H1 (cell line): ENCODE measurements at regions not wholly inside any gene's neighbourhood (a gene's known extent, or its start where the extent isn't known, plus 50 kb on each side); places are given as distances from the start of the nearest gene placed in this dataset.

ENCODE experiments used
- HDAC6 ChIP-seq: IDR thresholded peaks from one replicate; pipeline ENCODE4 v1.7.1; 2012; ENCODE audit warnings: low read depth, mild to moderate bottlenecking, inconsistent platforms, low read length, moderate library complexity
- YY1 ChIP-seq: IDR thresholded peaks from 2 replicates; pipeline ENCODE4 v1.6.1; 2011; ENCODE audit warnings: low read depth, mild to moderate bottlenecking, low read length

DNA sequence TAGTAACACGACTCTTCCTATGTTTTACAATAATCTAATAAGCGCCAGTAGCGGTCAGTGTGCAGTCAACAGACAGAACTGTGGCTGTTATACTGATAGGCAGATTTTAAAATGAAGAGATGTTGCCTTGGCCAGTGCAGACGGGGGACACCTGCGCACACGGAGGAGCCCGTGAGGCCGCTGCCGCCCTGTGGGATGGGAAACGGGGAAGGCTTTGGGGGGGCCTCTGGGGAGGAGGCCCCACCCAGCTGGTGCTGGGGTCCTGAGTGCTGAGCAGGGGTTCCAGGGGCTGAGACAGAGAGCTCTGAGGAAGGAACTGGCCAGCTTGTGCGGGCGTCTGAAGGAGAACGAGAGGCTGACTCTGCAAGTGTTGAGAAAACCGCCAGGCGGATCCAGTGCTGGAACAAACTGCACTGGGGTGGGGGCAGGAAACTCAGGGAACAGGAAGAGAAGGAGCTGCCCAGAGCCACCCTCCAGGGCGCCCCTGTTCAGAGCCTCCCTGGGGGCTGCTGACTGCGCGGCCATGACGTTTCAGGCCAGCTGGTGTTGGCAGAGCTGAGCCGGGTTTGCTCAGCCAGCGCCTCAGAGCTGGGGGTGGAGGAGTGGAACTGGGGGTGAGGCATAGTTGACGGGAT lies 426.4 kb downstream of the TCERG1L start (continued):
- no peak for TF ChIP-seq YY1
- TF ChIP-seq HDAC6, result no peak
